KOPT-K1 (cell line): ENCODE measurements at regions not wholly inside any gene's neighbourhood (a gene's known extent, or its start where the extent isn't known, plus 50 kb on each side); places are given as distances from the start of the nearest gene placed in this dataset.

Experiments
- H3K27ac ChIP-seq: fragments of 200-600 bp; sonication (generic); 2 replicates; pipeline ENCODE4 v1.5.1; 2016; ENCODE audit warnings: antibody characterized with exemption, mild to moderate bottlenecking, low read depth, low read length; ENCODE audit not compliant: poor library complexity, severe bottlenecking
- H3K36me3 ChIP-seq: fragments of 200-600 bp; sonication (generic); 2 replicates; pipeline ENCODE4 v1.5.1; 2017; ENCODE audit warnings: antibody characterized with exemption, mild to moderate bottlenecking, low read length, moderate library complexity; ENCODE audit not compliant: insufficient read depth
- H3K9me3 ChIP-seq: fragments of 200-600 bp; sonication (generic); 2 replicates; pipeline ENCODE4 v1.5.1; 2017; ENCODE audit warnings: antibody characterized with exemption, low read length, mild to moderate bottlenecking; ENCODE audit not compliant: insufficient read depth, poor library complexity, severe bottlenecking

DNA sequence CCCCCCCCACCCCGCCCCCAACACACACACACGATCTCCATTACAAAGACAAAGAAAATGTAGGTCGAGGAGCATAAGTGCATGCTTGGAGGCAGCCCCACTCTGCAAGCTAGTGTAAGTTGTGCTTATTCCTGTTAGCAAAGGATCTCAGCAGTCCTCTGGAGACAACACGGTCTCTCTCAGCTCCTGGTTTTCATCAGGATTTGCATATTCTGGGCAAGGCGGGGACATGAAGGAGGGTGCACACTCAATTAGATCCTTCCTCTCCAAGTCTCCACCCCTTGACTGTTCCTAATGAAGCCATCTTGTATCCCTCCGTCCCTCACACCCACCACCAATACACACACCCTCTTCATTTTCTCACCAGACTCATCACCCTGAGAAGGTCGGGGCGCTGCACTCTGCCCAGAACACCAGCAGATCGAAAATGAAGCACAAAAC, 63.8 kb downstream of the MRPL46 start:
- H3K9me3 ChIP-seq, result peaks cover 13% of the 10 kb centered on the region
- H3K36me3 ChIP-seq, result no peaks in the 10 kb centered on the region
- peak overlapping the region; percentile 94 for H3K27ac ChIP-seq

DNA sequence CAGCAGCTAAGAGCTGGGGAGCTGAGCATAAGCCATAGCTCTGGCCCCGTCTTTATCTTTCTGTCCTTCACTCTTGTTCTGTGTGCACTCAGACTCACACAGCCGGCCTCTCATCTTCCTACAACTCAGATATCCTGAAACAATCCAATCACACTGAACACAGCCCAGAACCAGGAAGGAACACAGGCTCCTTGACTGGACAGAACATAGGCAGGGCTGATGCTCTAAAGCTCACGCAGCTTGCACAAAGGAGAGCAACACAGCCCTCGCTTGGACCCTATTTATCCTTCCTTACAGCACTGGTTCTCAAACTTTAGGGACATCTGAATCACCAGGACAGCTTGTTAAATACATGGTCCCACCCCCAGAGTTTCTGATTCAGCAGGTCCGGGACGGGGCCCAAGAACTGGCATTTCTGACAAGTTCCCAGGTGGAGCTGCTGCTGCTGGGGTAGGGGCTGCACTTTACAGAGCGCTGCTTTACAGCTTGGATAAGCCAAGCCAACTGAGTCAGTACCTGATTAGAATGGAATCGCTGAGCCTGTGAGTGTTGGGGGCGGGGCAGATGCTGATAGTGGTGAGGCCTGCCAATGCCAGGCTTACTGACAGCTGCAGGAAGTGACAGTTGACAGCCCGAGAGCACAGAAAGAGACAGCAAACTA, 65.1 kb downstream of the MRPL46 start:
- peaks cover 13% of the 10 kb centered on the region for H3K9me3 ChIP-seq
- H3K36me3 ChIP-seq, result no peaks in the 10 kb centered on the region
- H3K27ac ChIP-seq, result peak overlapping the region; percentile 94

DNA sequence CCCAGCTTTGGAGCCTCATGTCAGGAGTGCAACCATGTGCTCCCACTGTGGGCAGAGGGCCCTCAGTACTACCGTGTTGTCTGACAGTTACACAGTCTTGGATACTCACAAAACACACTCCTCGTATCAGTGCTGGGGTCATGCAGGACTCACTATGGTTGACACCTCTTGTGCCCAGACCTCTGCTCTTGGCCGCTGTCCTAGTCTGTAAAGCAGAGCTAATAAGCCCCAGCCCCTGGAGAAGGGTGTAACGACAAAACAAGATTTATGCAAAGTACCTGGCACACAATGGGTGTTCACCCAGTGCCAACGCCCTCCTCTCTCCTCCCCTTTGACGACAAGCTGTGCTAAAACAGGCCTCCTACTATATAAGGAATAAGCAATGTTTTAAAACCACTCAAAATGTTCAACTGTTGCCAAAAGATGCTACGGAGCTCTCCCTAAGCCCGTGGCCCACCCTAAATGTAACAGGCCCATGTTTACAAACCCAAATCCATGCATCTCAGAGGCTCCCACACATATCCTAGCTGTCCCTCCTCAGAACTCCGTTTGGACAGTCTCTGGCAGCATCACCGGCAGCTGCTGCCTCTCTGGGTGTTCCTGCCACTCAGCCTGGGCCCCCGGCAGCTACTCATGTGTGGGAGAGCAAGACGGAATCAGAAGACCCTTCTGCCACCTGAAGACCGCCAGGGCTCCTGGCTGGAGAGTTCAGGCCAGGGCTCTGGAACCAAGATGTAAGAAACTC, 65.8 kb downstream of the MRPL46 start:
- Histone ChIP-seq H3K9me3 (peaks cover 13% of the 10 kb centered on the region), H3K36me3 (no peaks in the 10 kb centered on the region), H3K27ac (peak overlapping the region; percentile 94)

DNA sequence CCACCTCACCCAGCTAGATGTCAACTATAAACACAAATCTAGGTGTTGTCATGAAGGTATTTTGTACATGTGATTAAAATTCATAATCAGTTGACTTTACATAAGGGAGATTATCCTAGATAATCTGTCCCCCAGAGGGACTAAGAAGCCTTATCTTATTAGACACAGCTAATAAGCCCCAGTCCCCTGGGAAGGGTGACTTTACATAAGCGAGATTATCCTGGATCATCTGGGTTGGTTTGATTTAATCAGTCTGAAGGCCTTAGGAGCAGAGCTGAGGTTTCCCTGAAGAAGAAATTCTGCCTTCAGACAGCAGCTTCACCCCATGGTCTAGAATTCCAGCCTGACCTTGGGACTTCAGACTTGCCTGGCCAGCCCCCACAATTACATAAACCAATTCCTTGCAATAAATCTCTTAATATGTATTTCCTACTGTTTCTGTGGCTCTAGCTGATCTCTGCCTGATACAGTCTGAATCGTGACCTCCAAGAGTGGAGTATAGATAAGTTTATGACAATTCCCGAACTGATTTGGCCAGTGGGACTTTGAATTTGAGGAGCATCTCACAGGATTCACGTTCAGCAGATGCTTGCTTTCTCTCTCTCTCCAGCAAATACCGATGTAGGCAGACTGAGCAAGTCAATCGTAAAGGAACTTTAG, 66.5 kb downstream of the MRPL46 start:
- Histone ChIP-seq H3K27ac (peak overlapping the region; percentile 94), H3K36me3 (no peaks in the 10 kb centered on the region), H3K9me3 (peaks cover 13% of the 10 kb centered on the region)

DNA sequence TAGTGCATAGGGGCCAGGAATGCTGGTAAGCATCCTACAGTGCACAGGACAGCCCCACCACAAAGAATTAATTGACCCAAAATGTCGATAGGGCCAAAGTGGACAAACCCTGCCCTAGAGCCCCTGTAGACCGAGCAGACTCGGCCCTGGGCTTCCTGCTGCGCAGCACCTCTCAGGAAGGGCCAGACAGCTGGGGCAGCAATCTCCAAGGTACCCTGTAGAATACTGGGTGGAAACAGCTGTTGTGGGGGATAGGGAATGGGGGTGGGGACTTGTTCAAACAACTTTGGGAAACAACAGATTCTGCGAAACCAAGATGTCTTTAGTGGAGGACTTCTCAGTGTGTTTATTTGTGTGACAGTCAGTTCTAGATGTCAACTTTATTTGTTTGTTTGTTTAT, 67.1 kb downstream of the MRPL46 start:
- no peaks in the 10 kb centered on the region for H3K36me3 ChIP-seq
- no peak overlapping the region for H3K27ac ChIP-seq
- H3K9me3 ChIP-seq, result peaks cover 11% of the 10 kb centered on the region

DNA sequence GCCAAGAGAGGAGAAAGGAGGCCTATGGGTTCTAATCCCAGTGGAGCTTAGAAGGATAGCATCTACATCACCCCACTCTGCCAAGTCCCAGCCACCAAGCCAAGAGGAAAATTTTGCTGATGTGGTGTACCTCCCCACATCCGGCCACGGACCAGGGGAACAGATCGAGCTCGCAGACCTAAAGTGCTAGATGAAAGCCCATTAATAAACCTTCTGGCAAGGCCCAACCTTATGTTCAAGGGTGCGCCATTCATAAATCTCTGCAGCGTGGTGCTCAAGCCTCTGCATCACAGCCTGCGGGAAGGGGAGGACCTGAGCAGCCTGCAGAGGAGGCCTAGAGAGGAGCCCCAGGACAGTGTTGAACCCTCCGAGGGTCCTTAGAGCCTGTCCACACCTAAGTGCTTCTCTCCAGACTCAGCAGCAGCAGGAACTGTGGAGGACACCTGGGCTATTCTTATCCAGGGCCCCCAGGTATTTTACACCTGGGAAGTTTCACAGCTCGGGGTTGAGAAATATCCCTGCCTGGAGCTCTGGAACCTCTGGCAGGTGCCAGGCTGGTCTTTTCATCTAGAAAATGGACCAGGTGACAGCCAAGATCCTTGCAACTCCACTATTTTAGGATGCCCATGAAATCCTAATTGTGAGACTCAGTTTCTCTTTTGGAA, 68.0 kb downstream of the MRPL46 start:
- Histone ChIP-seq H3K36me3 (no peaks in the 10 kb centered on the region), H3K27ac (no peak overlapping the region), H3K9me3 (peaks cover 1% of the 10 kb centered on the region)

DNA sequence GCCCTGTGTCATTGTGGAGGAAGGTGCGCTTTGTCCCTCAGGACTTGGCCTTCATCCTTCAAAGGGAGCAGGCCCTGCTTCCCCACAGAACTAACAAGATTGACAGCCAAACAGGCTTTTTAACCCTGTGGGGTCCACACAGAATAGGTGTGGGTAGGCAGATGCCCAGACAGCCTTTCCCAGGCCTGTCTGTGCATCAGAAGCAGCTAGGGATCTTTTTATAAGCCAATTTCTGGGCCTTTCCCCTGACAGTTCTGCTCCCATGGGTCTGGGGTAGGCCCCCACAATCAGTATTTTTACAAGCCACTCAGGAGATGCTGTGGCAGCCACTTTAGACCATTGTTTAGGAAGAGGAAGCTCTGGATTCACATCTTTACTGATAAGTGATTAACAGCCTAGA, 69.2 kb downstream of the MRPL46 start:
- Histone ChIP-seq H3K36me3 (no peaks in the 10 kb centered on the region), H3K27ac (no peak overlapping the region), H3K9me3 (no peaks in the 10 kb centered on the region)

DNA sequence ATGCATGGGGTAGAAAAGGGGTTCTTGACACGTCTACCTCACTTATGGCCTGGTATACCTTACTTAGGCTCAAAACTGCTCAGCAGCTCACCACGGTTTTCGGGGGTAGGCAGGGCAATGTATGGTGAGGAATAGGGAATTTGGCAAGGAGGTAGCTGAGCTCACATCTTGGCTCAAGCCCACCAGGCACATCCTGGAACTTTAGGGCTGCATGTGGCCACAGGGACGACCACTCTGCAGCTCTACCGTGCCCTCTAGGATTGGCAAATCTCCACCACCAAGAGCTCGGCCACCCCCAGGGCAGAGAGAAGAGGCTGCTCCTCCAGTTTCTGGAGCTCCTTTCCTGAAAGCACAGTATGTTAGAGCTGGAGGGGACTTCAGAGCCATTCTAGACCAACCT, 69.7 kb downstream of the MRPL46 start:
- Histone ChIP-seq H3K27ac (no peak overlapping the region), H3K9me3 (no peaks in the 10 kb centered on the region), H3K36me3 (no peaks in the 10 kb centered on the region)

DNA sequence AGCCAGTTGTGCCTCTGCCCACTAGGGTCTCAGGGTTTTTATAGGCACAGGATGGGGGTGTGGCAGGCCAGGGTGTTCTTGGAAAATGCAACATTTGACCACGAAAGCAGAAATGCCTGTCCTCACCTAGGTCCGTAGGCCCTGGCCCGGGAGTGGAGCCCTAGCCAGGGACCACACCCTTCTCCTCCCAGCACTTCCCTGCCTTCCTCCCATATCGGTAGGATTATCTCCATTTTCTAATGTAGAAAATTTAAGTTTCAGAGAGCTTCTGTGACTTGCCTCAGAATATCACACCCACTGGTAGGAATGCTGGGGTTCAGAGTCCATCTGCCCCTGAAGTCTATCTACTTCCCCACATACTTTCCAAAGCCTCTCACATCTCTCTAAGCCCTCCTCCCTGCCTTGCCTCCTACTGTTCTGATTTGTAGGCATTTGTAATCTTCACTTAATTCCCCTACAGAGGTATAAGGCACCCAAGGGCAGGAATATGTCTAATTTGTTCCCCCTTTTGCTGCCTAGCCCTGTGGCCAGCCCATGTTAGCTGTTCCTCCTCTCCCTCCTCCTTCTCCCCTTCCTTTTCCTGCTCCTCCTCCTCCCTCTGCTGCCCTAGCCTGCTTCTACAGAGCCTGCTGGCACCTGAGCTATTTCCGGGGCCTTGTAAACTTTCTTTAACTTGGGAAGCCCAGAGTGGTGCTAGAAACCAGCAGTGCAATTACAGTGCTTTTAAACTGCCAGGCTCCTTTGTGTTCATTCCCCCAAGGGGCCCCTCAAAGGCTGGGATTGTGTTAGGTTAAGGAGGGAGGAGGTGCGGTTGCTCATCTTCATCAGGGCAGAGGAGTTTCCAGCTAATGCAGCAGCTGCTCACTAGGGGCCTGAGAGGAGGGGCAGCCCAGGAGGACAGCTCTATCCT, 71.1 kb downstream of the MRPL46 start:
- Histone ChIP-seq H3K27ac (peak overlapping the region; percentile 60), H3K9me3 (no peaks in the 10 kb centered on the region), H3K36me3 (no peaks in the 10 kb centered on the region)

DNA sequence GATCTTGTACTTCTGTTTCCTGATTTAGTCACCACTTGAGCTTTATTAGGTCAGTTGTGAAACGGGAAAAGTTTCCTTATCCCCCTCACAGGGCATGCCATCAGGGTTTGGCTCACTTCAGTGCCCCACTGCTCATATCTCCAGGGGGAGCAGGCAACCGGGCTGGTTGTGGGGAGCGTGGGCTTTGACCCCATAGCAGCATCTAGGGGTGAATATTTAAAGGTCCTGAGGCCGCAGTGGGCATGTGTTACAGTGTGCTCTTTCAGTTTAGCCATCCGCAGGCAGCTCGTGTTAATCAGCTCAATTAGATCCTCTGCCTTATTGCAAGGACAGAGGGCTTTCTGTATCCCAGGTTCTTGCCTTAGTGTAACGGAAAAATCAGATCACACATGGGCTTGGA, 71.9 kb downstream of the MRPL46 start:
- no peaks in the 10 kb centered on the region for H3K36me3 ChIP-seq
- no peaks in the 10 kb centered on the region for H3K9me3 ChIP-seq
- H3K27ac ChIP-seq, result peak overlapping the region; percentile 60

DNA sequence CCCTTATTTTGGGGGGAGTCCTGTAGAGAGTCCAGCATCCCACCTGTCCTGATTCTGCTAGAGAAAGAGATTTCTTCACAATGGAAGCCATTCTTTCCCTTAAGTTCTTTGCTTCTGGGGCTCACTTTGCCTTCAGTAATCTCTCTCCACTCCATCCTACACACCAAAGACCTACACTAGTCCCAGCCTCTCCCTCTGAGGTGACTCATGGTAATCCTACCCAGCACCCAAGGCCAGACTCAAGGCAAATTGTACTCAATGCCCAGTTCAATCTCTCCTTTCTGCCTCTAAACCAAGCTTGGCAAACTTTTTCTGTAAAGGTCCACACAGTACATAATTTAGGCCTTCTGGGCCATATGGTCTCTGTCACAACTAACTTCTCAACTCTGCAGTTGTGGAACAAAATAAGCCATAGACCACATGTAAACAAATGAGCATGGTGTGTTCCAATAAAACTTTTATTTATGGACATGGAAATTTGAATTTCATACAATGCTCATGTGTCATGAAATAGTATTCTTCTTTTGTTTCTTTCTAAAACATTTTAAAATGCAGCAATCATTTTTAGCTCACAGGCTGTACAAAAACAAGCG, 72.5 kb downstream of the MRPL46 start:
- Histone ChIP-seq H3K27ac (no peak overlapping the region), H3K9me3 (no peaks in the 10 kb centered on the region), H3K36me3 (no peaks in the 10 kb centered on the region)

DNA sequence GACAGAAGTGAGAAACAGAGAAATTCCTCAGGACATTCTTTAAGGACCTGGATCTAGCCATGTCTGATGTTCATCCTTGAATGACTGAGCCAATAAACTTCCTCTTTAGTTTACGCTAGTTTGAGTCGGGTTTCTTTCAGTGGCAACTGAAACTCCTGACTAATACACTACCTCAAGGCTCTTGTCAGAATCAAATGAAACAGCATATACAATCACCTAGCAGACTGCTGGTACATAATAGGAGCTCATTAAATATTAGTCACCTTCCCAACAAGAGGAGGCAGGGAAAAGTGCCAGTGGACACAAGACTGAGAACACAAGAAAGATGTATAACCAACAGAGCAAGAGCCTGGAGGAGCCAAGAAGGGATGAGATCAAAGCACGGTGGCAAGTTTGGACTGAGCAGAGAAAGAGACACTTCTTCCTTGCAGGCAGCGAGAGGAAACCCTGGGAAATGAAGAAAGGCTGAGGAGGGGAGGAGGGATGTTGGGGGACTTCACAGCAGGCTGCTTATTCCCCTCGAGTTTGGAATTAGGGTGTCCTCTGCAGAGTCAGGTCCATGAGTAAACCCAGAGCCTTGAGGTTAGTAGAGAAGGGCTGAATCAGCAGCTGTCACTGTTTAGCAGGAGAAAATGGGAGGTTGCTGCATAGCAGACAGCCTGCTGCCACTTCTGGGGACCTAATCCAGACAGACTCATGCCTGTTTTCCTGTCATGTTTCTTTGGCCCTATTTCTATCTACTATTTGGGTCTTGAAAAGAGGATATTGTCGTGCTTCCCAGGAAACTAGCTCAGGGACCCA, 73.3 kb downstream of the MRPL46 start:
- Histone ChIP-seq H3K27ac (no peak overlapping the region), H3K9me3 (no peaks in the 10 kb centered on the region), H3K36me3 (no peaks in the 10 kb centered on the region)

DNA sequence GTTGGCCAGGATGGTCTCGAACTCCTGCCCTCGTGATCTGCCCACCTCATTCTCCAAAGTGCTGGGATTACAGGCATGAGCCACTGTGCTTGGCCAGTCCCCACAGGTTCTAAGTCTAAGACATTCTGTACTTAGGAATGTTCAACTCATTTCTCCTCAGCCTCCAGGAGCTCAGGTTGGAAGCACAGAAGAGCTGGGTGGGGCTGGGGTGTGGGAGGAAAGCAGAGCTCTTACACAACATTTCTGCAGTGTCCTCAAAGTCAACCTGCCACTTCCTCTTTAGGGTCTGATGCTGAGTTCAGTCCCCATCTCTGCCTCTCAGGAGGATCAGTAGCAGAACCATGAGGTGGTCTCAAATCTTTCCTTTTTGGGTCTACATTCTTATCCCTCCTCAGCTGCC, 75.5 kb downstream of the MRPL46 start:
- Histone ChIP-seq H3K27ac (no peak overlapping the region), H3K36me3 (no peaks in the 10 kb centered on the region), H3K9me3 (no peaks in the 10 kb centered on the region)
